GM21367 (cell line): ENCODE measurements at regions not wholly inside any gene's neighbourhood (a gene's known extent, or its start where the extent isn't known, plus 50 kb on each side); places are given as distances from the start of the nearest gene placed in this dataset.
"Not testable (repeated sequence)": the region's sequence is repeated elsewhere in the genome, so short reads cannot be mapped to it uniquely, and the experiment has no call there.

Experiments used
- ATAC-seq: cut with Tn5 transposase; IDR thresholded peaks from one replicate; pipeline ENCODE4 v1.9.1; 2021; ENCODE audit not compliant: unreplicated experiment

DNA sequence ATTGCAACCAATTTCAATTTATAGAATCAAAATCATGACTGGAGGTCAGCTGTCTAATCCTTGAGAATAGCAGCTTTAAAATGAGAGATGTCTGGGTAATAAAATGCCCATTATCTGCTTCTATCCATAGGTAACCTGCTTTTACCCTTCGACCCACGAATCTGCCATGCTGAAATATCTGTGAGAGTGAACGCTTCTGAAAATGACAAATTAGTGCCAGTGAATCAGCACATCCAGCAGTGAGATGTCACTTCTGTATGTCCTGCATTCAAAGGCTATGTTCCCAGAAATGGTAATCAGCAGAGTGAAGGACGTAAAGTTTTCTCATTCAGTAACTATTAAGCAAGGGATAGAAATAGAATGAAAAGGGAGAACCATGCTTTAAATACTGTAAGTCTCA, 532.4 kb upstream of the ITGA1 start:
- ATAC-seq: no peak

DNA sequence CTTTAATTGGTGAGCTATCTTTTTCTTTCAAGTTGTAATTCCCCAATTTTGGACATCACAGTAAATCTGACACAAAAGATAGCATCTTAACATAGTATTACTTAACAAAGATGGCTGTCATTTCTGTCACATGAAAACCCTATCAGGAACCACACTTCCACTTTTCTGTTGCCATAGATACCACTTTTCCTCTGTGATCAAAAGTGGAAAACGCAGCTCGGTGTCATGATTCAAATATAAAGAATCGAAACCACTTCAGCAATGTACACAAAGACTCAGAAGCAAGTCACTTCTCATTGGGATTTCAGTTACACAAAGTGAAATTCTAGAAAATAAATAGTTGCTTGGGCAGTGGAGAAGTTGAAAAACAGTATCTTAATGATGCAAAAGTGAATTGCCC, 524.9 kb upstream of the ITGA1 start:
- no peak for ATAC-seq

DNA sequence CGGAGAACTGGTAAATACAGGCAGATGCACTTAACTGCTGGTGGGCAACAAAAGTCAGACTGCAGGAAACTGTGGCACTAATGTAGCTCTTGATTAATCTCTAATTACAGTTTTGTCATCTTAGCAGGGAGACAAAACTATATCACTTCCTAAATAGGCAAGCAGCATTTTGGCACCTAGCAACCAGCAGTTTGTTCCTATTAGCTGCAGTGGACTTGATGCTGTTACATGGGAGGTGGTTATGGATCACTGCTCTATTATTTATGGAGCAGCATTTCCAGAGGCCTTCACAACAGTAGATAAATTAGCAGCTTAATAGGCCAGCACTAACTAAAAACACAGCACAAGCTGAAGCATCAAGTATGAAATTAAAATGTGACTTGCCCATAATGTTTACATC, 518.3 kb upstream of the ITGA1 start:
- no peak for ATAC-seq

DNA sequence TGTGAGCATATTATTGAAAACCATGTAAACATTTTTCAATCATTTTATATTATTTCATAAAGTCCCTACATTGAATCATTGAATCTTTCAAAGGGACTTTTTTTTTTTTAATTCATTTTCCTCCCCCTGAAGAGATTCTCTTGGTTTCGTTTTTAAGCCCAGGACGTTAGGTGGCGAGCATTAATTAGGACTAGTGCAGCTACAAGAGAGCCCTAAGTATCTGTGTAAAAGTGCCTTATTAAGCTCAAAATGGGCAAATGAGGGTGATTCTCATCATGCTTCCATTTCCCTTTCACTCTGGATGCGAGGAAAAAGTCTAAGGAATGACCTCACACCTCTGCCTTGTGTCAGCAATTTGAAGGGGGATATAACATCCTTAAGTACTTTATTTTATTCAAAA, 517.9 kb upstream of the ITGA1 start:
- ATAC-seq: no peak

DNA sequence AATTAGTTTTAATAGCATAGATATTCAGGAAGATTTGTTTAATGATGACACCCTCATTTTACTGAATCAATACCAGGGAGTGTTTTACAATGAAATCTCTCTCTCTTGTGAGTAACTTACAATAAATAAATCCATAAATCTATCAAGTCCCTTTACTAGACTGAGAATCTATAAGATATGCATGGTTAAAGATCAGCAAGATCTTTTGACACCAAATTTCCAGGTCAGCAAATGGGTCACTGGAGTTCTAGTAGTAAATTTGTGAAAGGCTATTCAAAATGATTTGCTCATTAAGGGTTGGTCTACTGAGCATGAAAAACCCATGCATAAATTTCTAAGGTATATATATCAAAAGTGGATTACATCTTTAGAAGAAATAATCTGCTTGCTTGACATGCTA, 512.1 kb upstream of the ITGA1 start:
- ATAC-seq: no peak

DNA sequence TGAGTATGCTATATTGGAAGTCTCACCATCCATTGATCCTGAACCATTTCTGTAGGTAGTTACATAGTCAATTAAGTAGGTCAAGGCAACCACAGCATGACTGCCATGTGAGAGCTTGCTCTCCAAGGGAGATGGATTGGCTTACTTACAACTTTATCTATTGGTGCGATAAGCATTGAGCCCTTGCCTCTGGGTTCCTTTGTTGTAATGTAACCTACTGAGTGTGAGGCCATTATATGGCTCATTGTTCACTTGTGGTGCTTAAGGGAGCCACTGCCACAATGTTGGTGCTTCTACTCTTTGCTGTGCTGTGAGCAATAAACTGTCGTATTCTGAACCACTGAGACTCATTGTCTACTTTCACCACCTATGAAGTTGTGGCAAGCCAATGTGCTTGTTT, 510.6 kb upstream of the ITGA1 start:
- no peak for ATAC-seq

DNA sequence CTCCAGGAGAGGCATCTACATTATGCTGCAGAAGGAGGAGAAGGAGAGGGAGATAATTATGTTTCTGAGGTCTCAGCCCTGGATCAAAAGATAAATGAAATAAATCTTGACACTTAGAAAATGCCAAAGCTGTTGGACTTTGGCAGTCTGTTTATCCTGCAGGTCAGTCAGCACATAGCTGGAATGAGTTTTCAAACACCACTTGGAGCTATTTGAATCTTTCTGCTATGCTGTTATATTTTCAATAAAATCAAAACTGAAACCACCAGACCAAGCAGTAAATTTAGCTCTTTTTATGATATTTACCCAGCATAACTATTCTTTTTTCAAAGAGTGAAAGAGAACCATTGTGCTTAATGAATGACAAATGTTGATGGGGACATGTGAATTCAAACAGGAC, 505.1 kb upstream of the ITGA1 start:
- ATAC-seq: no peak

DNA sequence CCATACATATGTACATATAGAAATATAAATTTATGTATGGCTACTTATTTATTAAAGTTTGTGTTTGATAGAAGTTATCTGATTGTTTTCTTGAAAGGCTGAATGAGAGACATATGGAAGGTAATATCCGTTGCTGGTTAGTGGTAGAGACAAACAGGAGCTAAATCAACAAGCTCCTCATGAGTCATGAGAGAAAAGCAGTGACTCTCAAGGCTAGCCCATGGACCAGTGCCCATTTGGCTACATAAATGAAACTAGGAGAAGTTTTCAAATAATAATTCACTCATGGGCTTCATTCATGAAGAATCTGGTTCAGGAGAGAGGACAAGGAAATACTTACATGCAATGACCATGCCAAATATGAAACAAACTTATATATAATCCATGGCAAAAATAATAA, 504.5 kb upstream of the ITGA1 start:
- ATAC-seq: no peak

DNA sequence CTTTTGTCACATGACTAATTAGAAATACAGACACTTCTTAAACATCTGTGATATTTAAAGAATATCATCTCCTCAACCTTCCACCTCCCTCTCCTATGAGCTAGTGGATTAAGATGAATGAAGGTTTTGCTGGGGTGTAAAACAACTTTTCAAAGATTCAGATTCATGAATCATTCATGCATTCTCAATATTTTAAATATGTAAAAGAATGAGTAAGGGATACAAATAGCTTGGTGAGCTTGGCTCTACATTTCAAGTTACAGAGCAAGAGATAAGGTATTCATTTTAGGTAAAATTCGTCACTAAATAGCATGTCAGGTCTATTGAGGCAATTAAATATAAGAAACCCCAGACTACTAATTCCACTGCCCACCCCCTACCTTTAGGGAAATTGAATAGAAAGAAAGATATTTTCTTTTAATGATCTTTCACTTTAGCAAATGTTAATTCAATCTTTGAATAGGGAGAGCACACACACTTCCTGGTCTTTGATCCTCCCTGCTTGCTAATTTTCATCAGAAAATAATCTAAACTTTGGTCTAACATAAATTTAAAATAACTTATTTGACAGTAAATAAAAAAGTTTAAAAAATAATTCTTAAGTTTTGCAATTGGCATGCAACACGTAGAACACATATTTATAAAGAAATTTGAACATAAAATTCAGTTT, 486.9 kb upstream of the ITGA1 start:
- no peak for ATAC-seq

DNA sequence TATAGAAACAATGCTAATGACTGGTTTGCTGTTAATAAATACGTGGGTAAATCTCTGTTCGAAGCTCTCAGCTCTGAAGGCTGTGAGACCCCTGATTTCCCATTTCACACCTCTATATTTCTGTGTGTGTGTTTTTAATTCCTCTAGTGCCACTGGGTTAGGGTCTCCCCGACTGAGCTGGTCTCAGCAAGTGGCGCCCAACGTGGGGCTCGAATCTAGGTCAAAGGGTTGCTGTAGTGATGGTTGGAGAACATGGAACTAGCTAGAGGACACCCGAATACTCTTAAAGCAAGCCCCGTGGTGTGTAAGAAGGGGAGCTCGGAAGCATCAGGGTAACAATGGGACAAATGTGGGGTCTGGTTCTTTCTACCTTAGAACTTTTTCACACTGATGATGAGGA, 482.9 kb upstream of the ITGA1 start:
- ATAC-seq: not testable (repeated sequence)

DNA sequence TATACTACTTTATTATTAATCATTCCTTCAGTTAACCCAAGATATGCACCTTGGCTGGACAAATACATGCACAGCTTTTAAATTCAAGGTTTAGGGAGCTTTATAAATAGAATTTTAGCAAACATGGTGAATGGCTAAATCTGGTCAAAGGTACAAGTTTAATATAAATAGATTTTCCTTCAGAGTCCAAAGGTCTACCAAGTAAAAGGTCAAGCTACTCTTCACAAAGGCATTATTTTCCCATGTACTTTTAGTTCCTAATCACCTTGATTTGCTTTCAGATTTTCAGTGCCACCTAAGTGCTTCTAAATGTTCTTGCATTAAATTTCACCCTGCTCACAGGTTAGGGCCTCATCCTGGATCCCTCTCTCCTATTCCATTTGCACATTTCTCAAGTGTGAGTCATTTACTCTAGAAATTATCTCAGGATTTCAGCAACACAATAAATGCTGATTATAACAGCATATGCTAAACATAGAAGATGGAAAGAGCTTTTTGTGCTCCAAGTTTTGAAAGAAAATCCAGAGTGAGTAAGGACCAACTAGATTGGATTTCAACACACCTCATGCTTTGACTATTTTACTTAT, 459.4 kb upstream of the ITGA1 start:
- no peak for ATAC-seq

DNA sequence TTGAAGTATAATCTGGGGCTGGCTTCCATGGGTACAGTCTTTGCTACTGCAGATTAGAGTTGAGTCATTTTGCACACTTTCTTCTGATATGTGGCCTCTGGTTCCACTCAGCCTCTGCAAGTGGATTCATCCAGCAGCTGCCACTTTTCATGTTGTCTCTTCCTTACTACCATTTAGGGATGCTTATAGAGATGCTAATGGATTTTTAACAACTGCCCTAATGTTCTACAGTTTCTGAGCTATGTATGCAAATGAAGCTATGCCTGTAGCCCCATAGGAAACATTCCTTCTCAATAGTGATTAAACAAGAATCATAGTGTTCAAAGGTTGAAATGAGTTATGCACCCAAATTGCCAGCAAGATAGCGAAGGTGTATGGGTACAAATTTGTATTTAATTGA, 456.0 kb upstream of the ITGA1 start:
- no peak for ATAC-seq

DNA sequence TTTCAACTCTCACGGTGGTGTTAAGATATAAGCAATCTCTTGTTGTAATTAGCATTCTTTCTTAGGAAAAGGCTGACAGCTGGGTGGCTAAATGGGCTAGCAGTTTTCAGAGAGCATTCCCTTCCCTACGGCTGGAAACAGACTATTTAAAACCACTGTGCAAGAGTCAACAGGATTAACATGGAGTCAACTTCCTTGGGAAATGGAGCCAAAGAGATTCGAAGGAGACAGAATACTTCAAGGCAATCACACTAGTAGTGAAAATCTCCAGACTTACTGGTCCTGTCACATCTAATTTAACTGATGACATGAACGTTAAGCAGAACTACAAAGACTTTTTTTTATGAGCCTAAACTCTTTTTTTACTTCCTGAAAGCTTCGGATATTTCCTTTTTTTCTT, 453.3 kb upstream of the ITGA1 start:
- ATAC-seq: no peak

DNA sequence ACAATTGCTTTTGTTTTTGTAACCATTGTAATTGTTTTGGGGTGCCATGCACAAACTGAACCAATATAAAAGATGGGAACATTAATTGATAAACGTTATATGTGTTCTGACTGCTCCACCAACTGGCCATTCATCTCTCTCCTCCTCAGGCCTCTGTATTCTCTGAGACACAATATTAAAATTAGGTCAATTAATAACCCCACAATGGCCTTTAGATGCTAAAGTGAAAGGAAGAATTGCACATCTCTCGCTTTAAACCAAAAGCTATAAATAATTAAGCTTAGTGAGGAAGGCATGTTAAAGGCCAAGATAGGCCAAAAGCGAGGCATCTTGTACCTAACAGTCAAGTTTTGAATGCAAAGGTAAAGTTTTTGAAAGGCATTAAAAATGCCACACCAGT, 448.4 kb upstream of the ITGA1 start:
- ATAC-seq: no peak

DNA sequence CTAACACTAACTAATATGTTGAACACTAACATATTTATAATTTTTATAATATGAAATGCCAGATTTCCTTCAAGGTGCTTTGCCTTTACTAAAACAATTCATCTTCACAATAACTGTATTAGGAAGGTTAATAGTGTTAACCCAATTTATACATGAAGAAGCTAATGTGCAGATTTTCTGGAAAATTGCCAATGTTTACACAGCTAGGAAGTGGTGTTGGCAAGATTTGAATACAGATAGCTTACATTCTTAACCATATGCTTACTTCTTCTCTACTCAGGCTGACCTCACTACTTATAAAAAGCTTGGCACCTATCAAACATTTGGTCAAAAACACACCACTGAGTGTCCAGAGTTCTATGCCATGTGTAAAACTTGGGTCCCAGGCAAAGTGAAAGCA, 445.4 kb upstream of the ITGA1 start:
- no peak for ATAC-seq

DNA sequence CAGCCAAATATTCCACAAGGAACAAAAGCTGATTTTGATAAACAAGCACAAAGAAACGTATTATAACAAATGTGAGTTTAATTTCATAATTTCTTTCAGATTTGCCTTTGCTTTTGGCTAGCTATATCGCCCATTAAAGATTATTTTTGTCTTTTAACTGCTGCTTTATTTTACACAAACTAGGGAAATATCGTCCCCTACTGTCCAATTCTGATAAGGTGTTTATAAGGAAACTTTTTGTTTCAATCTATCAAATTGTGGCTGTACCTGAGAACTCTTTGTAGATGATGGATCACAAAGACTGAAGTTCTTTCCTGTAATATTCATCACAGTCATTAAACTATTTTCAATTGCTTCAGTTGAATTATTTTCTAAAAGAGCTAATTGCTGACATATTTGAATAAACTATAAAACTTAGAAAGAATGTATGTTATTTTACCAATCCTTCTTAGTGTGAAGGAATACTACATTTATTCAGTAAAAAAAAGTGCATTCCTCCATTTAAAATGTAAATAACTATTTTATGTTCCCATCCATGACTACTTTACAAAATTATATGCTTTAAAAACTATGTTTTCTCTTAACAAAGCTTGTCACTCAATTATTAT, 431.3 kb upstream of the ITGA1 start:
- no peak for ATAC-seq

DNA sequence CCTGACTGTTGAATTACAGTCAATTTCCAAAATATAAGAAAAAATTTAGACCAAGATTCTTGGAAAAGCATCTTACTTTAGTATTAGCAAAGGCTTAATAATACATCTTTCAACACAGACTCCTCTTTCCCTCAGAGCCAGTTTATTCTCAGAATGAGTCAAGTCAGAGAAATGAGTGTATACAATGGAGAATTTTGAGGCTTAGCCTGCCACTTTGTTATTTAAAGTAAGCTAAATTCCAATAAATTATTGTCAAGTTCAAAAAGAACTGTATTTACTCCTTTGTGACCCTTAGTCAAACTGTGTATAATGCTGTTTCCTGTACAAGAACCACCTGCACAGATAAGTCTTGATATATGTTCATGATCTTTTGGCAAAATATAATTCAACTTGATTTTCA, 428.5 kb upstream of the ITGA1 start:
- no peak for ATAC-seq

DNA sequence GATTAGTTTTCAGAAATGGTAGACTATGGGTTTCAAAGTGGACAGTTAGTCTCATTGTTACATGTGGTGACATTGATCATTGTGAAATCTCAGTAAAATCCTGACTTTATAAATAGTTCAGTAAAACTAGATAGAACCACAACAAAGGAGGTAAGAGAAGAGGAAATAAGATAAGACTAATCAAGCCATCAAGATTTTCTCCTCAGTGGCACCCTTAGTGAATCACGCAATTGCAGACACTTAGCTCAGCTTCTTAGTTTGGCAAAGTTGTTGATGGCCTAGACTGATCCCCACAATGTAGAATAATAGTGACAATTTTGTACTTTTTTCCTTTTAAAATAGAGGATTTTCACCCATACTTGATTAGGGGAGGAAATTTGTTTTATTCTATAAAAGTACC, 426.7 kb upstream of the ITGA1 start:
- no peak for ATAC-seq

DNA sequence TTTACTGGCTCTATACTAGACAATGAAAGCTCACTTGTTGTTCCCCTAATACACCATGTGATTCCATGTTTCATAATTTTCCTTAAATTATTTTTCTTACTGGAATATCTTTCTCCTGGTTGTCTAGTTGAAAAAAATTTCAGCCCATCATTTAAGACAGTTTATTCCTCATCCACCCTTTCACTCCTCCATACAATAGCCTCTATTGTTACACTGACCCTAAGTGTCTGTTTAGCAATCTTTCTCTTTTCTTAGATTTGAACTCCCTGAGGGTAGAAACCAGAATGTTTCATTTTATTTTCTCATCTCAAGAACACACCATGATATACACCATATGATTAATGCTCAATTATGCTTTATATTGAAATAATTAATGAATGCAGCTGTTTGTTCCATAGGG, 413.4 kb upstream of the ITGA1 start:
- ATAC-seq: no peak

DNA sequence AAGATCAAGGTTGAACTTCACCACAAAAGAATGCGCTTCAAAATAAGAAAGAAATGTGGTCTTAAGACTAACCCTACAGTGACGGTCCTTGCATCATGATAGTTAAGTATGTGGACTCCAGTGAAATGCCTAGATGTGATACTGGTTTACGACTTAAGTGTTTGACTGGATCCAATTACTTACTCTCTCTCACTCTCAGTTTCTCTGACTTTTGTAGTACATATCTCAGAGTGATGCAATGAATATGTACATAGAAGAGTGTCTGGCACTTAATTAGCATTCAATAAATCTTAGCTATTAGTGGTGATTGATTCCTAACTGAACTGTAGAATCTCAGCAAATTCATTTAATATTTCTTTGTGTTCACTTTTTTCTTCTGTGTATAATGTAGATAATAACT, 411.7 kb upstream of the ITGA1 start:
- no peak for ATAC-seq

DNA sequence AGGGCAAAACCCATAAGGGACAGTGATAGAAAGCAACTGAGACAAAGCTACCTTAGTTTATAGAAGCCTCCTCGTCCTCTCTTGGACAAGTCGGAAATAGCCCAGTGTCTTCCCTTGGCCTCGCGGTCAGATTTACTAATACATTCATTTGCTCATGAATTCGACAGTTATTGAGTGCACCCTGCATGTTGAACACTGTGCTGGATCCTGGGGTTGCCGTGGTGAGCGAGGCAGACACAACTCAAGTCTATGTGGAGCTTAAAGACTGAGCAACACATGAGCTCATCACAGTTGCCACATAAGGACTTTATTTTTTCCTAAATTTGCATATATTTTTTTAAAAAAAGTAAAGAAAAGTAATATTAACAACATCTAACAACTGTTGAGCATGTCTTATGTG, 411.1 kb upstream of the ITGA1 start:
- no peak for ATAC-seq

DNA sequence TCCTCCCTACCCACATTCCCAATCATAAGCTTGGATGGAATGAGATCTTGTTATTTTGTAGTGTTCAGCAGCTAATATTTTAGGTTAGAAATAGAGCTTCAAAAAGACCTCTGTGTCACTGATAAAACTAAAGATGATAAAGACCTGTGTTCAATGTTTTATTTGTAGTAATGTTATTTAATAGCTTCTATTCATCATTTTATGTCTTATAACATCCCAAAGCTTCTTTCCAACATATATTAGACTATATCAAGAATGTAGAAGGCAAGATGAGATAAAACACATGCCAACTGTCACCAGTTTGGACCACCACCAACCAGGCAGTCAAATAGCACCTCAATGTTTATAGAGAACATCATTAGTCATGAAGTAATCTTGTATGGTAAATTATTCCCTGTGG, 409.5 kb upstream of the ITGA1 start:
- no peak for ATAC-seq

DNA sequence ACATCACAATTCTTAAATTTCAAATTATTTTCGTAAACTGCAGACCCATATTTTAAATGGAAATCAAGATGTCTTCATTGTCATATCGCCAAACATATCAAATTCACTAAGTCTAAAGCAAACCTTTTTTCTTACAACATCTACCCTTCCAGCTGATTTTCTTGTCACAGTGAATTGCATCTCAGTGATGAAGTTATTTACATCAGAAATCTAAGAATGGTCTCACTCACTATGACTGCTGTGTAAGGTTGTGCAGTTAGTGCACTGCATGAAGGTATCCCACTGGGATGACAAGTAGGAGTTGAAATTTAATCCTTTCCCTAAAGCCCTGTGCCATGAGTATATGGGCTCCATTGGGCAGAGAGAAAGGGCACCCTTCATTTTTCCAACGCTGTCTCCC, 399.4 kb upstream of the ITGA1 start:
- no peak for ATAC-seq
